ENCODE measurements at regions not wholly inside any gene's neighbourhood (a gene's known extent, or its start where the extent isn't known, plus 50 kb on each side); places are given as distances from the start of the nearest gene placed in this dataset.

DNA sequence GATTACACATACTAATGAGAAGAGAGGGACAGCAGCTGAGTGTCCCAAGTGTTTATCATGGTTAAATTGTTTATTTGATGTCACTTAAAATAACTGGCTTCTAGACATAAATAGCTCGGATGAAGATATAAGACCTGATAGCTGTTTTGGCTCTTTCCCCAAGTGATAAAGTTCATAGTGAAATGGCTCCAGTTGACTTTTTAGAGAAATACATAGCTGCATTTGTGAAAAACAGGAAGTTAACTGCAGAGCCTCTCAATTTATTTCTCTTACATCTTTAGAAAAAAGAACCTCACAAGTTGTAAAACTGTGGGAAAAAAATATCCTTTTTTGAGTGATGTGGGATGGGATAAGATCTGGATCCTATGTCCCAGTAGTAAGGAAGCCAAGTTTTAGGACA is 332.9 kb upstream of the RASGRP1 start:
- no peak for DNase-seq (ENCODE audit: extremely low read depth, low read depth)
- H3K4me3 ChIP-seq (replicated peaks; ENCODE audit: low read depth, low read length), result no peak overlapping the region
- no peak for TF ChIP-seq CTCF (IDR thresholded peaks at IDR 0.05; ENCODE audit: low read depth, low read length, missing control alignments)

- DNase-seq (ENCODE audit: extremely low read depth, low read depth), result no peak
- no peak for TF ChIP-seq CTCF (IDR thresholded peaks at IDR 0.05; ENCODE audit: low read depth, low read length, missing control alignments)
- H3K4me3 ChIP-seq (replicated peaks; ENCODE audit: low read depth, low read length), result no peak overlapping the region
Measured at GRCh38 chr15:38898236-38898635, 333.6 kb upstream of the RASGRP1 start.

DNA sequence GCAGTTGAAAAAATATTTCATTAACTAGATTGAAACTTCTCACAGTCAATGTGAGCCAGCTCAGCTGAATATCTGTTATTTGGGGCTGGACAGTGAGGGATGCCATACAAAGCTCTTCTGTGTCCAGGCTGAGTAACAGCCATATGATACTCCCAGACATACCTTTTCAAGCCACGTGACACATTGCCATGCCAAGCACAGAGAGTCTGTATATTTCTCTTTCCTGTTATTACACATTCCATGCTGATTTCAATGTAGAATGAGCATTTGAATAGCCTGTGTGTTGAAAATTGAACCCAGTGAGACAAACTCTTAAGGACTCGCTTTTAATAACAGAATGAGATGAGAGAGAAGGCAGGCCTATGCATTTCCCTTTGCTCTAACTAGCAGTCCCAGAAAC is 334.7 kb upstream of the RASGRP1 start:
- no peak for DNase-seq (ENCODE audit: extremely low read depth, low read depth)
- no peak overlapping the region for H3K4me3 ChIP-seq (replicated peaks; ENCODE audit: low read depth, low read length)
- TF ChIP-seq CTCF (IDR thresholded peaks at IDR 0.05; ENCODE audit: low read depth, low read length, missing control alignments), result no peak

- DNase-seq (ENCODE audit: extremely low read depth, low read depth), result no peak
- no peak for TF ChIP-seq CTCF (IDR thresholded peaks at IDR 0.05; ENCODE audit: low read depth, low read length, missing control alignments)
- no peak overlapping the region for H3K4me3 ChIP-seq (replicated peaks; ENCODE audit: low read depth, low read length)
Measured at GRCh38 chr15:38904298-38904697, 339.7 kb upstream of the RASGRP1 start.

DNA sequence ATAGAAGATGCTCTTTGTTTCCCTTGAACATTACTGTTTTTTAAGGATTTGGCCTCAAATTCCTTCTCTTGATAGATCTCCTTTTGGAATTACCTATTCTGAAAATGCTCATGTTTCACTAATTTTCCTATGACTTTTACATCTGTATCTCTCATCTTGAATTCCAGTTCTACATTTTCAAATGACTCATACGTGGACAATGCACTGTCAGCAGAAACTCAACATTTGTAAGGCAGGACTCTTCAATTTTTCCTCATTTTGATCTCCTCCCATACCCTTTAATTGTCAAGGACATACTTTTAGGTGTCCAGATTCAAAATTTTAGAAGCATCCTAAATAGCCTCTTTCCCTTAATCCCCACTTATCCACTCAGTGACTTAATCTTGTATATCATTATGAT is 341.0 kb upstream of the RASGRP1 start:
- H3K4me3 ChIP-seq (replicated peaks; ENCODE audit: low read depth, low read length), result no peak overlapping the region
- DNase-seq (ENCODE audit: extremely low read depth, low read depth), result no peak
- no peak for TF ChIP-seq CTCF (IDR thresholded peaks at IDR 0.05; ENCODE audit: low read depth, low read length, missing control alignments)

DNA sequence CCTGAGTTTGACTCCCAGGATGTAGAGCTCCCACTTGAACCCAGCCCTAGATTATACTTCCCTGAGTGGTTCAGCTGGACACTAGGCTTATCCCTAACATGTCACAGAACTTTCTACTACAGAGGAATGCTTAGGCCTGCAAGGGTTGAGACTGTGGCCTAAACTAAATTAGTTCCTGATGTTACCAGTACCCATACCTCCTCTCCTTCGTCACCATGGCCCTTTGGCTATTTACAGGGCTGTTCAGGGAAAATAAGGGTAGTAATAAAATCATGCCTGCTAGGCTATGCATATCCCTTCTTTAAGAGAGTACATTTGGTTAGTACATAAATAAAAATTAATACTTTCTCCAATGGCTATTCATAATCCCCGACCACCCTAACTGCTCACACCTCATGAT is 356.4 kb upstream of the RASGRP1 start:
- no peak for DNase-seq (ENCODE audit: extremely low read depth, low read depth)
- H3K4me3 ChIP-seq (replicated peaks; ENCODE audit: low read depth, low read length), result no peak overlapping the region
- no peak for TF ChIP-seq CTCF (IDR thresholded peaks at IDR 0.05; ENCODE audit: low read depth, low read length, missing control alignments)

DNA sequence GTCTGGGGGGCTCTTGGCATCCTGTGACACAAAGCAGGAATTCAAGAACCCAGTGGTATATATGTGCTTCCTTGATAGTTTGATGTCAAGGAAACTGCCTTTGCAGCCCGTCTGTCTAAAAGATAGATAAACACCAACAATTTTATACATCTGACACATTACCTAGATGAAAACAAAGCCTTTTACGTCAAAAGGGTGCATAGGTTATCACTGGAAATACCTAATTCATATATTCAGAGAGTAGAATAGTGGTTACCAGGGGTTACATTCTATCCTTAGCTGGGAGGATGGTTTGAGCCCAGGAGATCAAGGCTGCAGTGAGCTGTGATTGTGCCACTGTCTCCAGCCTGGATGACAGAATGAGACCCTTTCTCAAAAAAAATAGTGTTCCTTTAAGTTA is 356.9 kb upstream of the RASGRP1 start:
- no peak overlapping the region for H3K4me3 ChIP-seq (replicated peaks; ENCODE audit: low read depth, low read length)
- DNase-seq (ENCODE audit: extremely low read depth, low read depth), result no peak
- TF ChIP-seq CTCF (IDR thresholded peaks at IDR 0.05; ENCODE audit: low read depth, low read length, missing control alignments), result no peak

All from HFF-Myc (cell line).